ENCODE measurements at regions not wholly inside any gene's neighbourhood (a gene's known extent, or its start where the extent isn't known, plus 50 kb on each side); places are given as distances from the start of the nearest gene placed in this dataset.
"Not testable (repeated sequence)": the region's sequence is repeated elsewhere in the genome, so short reads cannot be mapped to it uniquely, and the experiment has no call there.

DNA sequence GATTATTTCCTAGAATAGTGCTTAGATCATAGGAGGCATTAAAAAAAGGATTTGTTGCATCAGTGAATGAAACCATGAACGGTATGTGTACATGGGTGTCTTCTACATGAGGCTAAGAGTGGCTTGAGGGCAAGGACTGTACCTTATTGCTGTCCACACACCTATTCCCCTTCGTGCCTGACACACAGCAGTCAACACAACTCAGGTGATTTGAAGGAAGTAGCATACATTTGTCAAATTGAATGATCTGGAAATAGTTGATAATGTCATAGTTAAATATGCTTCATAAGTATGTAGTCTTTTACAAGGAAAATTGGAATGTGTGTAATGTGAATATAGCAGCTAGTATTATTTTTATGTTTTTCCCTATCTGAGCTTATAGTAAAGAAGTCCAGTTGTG is 189.0 kb upstream of the DAB1 start:
- DNase-seq, result no peak

DNA sequence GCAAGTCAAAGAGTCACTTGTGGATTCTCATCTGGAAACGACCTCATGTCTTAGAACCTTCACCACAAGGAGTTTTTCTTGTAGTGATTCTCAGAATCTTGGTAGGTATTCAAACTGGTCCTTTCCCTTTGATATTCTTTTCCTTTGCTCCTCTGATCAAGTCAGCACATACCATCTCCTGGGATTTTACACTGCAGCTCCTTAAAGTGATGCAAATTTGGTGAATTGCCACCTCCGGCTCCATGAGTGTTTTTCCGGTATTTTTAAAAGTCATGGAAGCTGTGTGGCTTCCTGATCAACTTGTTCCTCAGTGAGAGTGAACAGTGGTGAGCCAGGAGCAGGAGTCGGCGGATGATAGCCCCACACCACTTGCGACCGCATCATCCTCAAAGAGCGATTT is 182.1 kb upstream of the DAB1 start:
- no peak for DNase-seq

DNA sequence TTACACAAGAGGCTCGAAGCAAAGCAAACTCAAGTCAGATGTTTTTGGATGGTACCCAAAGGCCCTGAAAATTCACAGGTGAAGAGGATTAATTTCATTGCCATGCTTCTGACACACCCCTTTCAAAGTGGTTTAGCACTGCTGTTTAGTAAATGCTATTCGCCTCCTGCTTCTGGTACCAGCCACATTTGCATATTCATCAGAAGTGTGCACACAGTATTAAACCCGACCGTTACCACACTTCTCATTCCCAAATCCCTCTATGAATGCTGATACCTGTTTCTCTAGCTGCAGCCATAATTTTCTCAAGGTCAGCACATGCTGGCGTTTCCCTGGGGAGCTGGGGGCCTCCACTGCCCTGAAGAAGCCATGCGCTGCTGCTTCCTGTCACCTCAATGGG is 179.8 kb upstream of the DAB1 start:
- DNase-seq, result no peak

DNA sequence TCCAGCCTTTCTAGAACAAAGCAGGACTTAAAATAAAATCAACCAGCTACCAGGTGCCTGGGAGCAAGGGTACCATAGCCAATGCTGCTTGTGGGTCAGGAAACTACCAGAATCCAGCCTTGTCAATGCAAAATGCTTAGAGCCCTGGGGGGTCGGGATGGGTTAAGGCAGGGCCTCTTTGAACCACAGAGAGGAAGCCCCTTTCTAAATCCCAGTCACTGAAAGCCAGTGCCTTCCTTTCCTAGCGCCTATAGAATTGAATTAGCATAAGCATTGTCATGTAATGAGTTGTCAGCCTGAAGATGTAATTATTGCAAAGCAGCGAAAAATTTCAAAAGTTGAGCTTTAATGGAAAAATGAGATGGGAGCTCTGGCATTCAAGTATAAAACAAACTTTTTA is 176.6 kb upstream of the DAB1 start:
- no peak for DNase-seq

DNA sequence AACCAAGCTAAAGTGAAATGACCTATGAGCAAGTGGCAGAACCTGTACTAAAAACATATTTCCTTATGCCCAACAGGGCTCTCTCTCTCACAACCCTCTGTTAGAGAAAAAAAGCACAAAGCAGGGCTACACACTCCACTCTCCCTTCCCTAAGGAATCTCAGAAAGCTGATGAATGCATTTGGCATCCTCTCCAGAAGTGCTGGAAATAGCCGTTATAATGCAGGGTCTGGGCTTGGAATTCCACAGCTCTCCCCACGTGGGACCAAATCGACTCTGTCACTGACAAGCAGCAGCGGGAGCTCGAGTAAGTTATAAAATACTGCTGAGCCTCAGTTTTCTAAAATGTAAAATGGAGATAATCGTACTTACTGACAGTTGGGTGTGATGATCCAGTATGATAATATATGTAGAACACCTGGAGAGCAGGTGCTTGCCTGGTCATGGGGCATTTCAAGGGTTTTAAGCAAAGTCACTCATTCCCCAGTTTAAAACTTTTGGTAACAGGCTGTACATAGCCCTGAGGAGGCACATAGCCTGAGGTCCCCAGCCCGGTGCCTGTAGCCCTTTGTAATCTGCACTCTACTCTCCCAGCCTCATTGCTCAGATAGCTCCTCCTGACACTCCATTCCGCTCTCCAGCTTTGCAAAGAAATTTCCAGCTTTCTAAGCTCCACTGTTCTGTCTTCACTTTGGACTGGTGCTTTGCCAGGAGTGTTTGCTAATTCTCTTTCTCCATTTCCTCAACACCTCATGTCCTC is 175.6 kb upstream of the DAB1 start:
- DNase-seq, result no peak

DNA sequence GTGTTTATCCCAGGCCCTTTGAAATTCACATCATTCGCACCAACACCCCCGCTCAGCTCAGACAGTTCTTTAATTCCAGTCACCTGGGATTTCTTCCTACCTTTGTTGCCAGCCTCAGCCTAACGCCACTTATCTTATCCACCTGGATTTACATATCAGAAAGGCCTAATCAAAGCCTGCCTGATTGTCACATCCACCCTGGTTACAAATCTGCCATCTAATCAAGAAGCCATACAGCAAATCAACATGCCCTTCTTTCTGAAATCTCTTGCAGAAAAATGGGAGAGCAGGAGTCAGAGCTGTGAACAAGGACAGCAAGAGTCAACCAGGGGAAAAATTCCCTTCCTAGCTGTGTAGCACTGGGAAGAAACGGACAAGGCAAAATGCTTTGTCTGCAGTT is 173.2 kb upstream of the DAB1 start:
- DNase-seq, result no peak

DNA sequence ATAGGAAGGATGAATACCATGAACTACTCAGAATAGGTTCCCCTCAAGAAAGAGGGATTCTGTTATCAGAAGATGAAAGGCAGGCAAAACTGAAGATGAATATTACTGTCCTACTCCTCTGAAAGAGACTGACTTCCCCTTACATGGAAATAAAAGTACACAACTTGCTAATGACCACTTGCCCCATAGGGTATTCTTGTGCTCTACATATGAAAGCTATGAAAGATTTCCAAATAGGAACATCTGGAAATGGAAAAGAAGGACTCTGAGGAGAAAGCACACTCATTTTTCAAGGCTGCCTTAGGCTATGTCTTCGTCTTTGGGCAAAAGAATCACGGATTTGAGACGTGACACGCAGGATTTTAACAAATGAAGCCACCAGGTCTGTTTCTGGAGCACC is 170.1 kb upstream of the DAB1 start:
- DNase-seq, result no peak

DNA sequence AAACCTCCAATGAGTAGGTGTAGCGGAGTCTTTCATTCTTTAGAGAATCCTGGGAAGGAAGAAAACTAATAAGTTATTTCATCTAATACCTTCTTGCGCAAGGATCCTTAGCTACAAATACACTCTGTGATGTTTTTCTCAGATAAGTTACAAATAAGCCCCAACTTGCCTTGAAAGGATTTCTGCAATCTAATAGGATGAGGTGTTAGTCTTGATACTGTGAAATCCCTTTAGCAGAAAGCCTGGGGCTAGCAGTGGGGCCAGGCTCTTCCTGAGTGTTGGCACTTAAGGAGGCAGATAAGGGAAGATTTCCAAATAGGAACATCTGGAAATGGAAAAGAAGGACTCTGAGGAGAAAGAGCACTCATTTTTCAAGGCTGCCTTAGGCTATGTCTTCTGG is 168.0 kb upstream of the DAB1 start:
- DNase-seq, result no peak

DNA sequence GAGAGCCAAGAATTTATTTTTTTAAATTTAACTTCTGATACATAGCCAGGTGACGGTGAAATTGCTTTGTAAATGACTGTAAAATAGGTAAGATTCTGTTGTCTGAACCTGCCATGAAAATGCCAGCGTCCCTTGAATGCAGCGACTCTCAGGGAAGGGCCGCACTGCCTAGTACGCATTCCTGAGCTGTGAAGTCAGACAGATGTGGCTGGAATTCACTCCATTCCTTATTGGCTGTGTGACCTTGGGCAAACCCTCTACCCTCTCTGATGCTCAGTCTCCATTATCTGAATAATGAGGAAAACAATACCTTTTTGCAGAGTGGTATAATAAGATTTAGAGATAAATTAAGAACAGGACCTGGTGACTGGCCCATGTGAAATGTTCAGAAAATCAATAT is 167.1 kb upstream of the DAB1 start:
- no peak for DNase-seq

DNA sequence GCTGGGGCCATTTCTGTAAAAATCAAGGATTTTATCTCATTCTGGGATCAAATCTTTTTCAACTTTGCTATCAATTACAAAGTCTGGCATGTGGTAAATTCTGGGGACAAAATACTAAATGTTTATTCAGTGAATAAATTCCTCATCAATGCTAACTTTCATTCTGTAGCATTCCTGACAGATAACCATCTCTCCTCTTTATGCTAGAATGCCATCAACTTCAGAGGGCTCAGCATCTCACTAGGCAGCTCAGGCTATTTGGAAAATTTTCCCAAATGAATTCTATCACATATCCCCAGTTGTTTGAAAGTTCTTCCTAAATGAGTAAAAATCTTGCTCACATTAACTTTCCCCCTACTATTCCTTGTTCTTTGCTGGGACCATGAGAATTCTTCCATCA is 163.0 kb upstream of the DAB1 start:
- no peak for DNase-seq

DNA sequence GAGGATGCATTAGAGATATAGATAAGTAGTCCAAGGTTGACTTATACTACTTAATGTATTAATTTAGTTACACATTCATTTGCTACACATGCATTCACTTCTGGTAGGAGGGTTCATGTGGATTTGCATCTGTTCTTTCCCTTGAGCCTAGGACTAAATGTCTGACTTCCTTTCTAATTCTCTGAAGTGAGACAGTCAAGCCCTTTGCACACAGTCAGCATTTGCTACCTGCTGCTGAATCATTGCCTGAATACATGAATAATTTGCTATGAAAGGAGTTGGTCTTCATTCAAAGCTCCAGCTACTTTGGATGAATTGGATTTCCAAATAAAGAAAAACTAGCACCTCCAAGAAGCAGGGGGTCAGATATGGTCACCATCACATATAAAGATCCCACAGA is 154.8 kb upstream of the DAB1 start:
- DNase-seq, result no peak

DNA sequence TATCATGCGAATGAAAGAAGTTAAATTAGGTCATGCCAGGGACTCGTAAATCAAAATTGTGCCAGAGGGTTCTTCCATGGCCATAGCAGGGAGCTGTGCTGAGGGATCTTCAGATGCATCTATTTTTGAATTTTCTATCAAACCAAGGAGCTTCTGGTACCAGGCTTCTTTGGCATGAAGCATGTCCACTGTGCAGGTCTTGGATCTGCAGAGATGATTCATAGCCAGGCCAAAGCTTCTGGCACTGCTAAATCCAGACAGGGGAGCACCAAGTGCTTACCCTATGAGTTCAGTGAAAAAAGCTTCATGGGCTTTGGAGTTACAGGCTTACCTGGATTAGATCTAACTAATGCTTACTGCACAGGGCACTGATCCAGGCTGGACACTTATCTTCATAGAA is 154.2 kb upstream of the DAB1 start:
- DNase-seq, result no peak

DNA sequence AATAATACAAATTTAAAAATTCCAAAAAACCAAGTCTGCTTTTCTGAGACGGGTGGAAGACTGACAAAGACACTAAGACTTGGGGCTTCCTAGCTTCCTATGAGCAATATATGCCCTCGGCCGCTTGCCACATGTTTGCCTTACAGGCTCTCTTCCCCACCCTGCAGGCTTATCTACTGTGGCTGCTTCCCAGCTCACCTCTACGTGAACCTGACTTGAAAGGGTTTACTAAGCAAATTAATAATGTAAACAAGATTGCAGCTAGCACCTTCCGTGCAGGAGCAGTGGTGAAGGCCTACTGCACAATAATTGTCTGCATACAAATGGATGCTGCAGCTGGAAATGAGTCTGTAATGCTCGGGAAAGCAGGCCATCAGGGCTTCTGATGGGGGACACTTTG is 152.9 kb upstream of the DAB1 start:
- no peak for DNase-seq

DNA sequence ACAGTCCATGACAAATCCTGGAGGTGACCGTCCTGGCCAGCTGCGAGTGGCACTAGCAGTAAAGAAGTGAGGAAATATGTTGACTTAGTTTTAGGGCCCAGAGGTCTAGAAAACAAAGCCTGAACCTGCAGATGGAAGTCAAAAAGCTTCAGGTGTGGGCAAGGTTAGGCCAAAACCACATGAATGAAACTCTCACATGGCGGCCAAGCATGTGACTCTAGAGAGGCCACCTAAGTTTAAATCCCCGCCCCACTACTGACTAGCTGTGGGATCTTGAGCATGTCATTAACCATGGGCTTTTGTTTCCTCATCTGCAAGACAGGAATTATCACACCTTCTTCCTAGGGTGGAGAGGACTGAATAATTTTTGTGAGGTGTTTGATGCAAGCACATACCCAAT is 148.2 kb upstream of the DAB1 start:
- DNase-seq, result no peak

DNA sequence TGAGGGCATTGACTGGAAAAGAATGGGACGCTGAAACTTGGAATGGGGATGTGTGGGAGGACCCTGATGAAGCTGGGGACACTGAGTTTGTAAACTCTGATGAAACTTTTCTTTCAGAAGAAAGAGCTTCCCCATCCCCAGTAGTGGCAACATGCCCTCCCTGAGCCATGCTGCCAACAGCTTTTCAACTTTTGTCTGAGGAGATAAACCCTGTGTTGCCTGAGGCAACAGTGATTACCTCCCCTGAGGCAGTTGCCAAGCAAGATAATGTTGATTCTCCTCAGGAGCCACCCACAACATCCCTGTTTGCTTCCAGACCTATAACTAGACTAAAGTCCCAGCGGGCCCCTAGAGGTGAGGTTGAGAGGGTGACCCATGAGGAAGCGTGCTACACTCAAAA is 134.2 kb upstream of the DAB1 start:
- DNase-seq, result not testable (repeated sequence)

DNA sequence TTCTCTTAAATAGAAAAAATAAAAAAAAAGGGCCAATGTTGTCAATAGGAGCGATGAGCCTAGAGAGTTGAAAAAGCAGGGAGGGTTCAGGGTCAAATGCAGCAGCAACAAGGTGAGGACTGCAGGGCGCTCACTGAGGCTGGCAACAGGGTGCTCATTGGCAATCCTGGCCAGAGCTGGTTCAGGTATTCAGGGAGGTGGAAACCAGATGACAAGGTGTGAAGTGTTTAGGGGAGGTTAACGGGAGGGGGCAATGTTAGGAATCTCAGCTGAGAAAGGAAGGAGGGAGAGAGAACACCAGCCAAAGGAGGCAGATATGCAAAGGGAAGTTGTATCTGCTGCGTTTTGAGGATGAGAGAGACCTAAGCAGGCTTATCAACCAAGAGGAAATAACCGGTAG is 129.8 kb upstream of the DAB1 start:
- no peak for DNase-seq

DNA sequence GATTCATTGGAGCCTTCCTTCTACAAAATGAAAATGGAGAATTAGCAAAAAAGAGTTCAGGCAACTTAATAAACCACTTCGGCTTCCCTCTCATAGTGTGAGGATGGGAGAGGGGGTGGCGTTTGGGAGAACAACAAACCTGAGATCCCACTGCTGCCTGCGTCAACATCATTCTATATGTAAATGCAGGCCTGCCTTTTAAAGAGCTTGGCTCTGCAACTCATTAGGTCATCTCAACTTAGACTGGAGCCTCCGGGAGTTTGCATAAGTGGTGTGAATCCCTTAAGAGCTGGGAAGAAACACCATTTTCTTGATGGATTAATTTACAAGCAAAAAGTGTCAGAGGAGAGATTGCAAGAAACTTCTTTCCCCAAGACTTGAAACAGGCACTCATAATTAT is 127.6 kb upstream of the DAB1 start:
- no peak for DNase-seq

DNA sequence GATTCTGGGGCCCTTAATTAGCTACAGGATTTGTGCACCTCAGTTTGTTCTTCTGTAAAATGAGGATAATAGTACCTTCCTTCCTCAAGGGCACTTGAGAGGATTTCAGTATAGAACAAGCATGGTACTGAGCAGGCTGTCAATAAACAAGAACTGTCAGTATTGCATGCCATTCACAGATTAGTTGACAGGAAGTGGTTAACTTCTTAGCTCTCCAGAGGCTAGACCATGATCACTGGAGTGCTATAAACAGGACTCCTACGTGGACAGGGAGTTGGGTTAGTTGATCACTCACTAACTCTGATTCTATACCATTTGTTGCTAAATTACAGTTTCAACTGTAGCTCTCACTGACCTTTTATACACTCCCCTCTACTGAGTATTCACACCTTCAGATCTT is 126.2 kb upstream of the DAB1 start:
- DNase-seq, result no peak

DNA sequence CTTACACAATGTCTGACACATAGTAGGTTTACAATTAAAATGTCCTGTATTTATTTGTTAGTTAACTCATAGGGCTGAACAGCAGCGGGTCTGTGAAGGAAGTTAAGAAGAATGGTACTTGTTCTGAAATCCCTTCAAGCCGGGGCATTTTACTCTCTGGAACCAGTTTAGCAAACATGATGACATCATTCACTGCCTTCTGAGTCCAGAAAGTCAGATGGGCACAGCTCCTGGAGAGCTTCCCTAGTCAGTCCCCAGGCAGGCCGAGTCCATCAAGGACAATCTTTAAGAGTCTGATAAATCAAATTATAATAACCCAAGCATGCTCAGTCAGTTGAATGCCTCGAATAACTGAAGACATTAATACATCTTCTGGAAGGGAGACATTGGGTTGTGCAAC is 125.4 kb upstream of the DAB1 start:
- DNase-seq, result no peak

DNA sequence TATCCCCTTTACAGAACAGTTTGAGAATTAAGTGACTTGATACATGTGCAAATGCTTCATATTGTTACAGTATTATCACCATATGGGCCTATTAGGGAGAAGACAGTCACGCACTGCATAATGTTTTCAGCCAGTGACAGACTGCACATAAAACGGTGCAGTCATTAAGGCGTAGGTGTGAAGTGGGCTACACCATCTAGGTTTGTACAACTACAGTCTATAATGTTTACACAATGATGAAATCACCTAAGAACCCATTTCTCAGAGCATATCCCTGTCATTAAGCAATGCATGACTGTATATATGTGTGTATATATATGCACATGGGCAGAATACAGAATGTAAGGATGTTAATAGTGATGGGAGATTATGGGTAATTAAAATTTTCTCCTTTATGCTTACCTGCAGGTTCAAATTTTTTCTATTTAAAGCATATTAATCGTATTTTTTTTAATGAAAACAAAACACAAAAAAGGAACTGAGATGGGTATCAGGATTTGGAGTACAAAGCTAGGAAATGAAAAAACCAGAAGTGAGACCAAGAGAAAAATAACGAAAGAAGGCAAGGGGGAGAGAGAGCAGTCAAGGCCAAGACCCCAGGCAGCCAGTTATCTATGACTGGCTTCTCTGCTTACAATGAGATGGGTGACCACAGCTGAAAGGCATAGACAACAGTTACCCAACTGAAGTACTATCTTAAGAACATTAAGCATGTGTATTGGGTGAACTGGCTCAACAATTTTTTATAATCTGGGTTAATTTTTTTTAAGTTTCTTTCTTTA is 122.9 kb upstream of the DAB1 start:
- DNase-seq, result no peak

DNA sequence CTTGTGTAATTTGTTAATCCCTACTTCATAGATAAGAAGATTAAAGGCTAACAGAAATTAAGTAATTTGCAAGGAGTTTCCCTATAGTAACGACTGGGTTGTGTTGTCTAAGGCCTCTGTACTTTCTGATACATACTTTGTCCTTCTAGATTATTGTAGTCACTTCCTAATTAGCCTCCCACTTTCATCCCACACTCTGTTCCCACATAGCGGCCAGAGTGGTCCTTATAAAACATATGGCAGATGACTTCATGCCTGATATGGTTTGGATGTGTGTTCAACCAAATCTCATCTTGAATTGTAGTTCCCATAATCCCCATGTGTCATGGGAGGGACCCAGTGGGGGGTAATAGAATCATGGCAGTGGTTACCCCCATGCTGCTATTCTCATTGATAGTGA is 120.5 kb upstream of the DAB1 start:
- DNase-seq, result no peak

DNA sequence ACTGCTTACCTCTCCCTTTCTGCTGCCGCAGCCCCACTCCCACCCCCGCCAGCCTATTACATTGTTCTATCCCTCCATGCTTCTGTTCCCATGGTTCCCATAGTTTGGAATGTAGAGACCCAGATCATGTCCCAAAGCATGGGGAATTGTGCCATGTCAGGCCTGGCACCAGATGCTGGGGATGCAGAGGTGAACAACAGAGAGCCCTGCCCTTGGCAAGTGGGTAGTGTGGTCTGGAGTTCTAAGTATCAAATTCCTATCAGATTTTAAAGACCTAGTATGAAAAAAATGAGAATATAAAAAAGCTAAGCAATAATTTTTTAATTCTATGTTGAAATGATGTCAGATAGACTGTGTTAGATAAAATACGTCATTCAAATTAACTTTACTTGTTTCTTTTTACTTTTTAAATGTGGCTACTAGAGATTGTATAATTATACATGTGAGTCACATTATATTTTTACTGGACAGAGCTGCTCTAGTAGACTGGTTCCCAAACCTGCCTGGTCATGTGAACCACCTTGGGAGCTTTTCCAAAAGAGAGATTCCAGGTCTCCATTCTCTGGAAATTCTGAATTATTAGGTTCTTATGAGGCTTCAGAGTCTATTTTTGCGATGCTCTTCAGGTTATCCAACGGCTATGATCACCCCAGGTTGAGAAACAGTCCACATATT is 113.0 kb upstream of the DAB1 start:
- DNase-seq, result no peak

DNA sequence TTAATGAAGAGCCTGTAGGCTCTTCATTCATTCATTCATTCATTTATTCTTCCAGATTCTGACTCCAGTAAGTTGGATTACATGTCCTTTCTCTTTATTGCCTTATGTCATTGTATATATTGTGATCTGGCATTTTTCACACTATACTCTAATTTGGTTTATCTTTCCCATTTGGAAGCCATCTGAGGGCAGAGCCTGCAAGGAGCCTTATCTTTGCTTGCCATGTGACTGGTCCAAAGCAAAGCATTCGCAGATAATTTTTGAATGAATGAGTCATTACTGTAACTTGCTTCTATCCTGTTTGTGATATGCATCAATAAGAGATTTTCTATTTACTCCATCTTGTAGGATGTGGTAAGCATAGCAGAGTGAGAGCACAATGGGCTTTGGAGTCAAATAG is 108.4 kb upstream of the DAB1 start:
- DNase-seq, result no peak

DNA sequence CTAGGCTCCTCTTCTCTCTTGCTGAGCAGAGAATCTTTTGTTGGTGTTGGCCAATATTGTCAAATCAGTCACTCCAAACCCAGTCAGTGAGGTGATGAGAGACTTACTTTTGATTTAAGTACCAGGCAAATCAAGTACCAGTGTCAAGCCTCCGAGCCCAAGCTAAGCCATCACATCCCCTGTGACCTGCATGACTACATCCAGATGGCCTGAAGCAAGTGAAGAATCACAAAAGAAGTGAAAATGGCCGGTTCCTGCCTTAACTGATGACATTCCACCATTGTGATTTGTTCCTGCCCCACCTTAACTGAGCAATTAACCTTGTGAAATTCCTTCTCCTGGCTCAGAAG is 107.0 kb upstream of the DAB1 start:
- not testable (repeated sequence) for DNase-seq

Measured in CD4-positive, alpha-beta T cell treated with Interferon gamma for 1 hour (primary cell).